ENCODE measurements at regions not wholly inside any gene's neighbourhood (a gene's known extent, or its start where the extent isn't known, plus 50 kb on each side); places are given as distances from the start of the nearest gene placed in this dataset.
"Not testable (repeated sequence)": the region's sequence is repeated elsewhere in the genome, so short reads cannot be mapped to it uniquely, and the experiment has no call there.

DNA sequence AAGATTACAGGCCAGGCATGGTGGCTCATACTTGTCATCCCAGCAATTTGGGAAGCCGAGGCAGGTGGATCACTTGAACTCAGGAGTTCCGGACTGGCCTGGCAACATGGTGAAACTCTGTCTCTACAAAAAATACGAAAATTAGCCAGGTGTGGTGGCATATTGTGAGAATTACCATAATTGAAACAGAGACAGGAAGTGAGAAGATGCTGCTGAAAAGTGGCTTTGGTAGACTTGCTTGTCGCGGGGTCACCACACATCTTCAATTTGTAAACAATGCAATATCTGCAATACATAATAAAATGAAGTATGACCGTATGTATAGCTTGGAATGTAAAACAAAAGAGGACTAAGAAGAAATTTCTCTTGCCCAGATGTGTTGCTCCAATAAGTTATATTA is 490.5 kb downstream of the GABRG2 start:
- Mint-ChIP-seq H3K27me3 (no peaks in the 10 kb centered on the region), H3K4me1 (no peaks in the 10 kb centered on the region), H3K36me3 (ENCODE audit: low read depth) (no peaks in the 10 kb centered on the region), H3K9me3 (ENCODE audit: low read depth) (peaks cover 8% of the 10 kb centered on the region), H3K4me3 (no peak overlapping the region), H3K27ac (no peak overlapping the region)
- intact Hi-C loops (cut with DNase I, micrococcal nuclease): no loop called here
- POLR2A ChIA-PET: no interaction called here
- CTCF ChIA-PET: no interaction called here
- DNase-seq: no peak
- ATAC-seq: no peak

- H3K27ac Mint-ChIP-seq: no peak overlapping the region
- H3K36me3 Mint-ChIP-seq (ENCODE audit: low read depth): no peaks in the 10 kb centered on the region
- no peaks in the 10 kb centered on the region for H3K4me1 Mint-ChIP-seq
- H3K9me3 Mint-ChIP-seq (ENCODE audit: low read depth): peaks cover 6% of the 10 kb centered on the region
- H3K4me3 Mint-ChIP-seq: no peak overlapping the region
- H3K27me3 Mint-ChIP-seq: no peaks in the 10 kb centered on the region
- CTCF ChIA-PET: interaction anchor here (0.6 kb wide), 1 partner anchor 285 kb away, joined by 3 read pairs; no protein-coding TSS in a partner anchor
- ATAC-seq: no peak
- intact Hi-C loops (cut with DNase I, micrococcal nuclease): no loop called here
- no peak for DNase-seq
- POLR2A ChIA-PET: no interaction called here
Observed at GRCh38 chr5:162567644-162568043, 500.1 kb downstream of the GABRG2 start.

DNA sequence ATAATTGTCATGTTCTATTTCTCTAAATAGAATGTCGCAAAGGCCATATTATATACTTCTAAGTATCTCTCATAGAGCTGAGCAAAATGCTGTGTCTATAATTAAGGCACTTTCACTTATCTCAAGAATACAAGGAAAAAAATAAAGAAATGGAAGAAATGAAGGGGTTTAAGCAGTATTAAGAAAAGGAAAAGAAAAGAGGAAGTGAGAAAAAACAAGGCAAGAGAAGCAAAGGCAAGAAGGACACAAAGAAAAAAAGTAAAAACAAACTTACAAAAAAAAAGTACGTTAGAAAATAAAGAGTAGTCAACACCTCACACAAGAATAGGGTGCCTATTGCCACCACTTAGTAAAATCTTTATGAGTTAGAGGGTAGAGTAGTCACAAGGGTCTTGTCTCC is 506.2 kb downstream of the GABRG2 start:
- ATAC-seq (no peak), DNase-seq (no peak)
- intact Hi-C loops (cut with DNase I, micrococcal nuclease): no loop called here
- Mint-ChIP-seq H3K36me3 (ENCODE audit: low read depth) (no peaks in the 10 kb centered on the region), H3K9me3 (ENCODE audit: low read depth) (peaks cover 9% of the 10 kb centered on the region), H3K4me3 (no peak overlapping the region), H3K4me1 (no peaks in the 10 kb centered on the region), H3K27ac (no peak overlapping the region), H3K27me3 (no peaks in the 10 kb centered on the region)
- CTCF ChIA-PET: no interaction called here
- POLR2A ChIA-PET: no interaction called here

DNA sequence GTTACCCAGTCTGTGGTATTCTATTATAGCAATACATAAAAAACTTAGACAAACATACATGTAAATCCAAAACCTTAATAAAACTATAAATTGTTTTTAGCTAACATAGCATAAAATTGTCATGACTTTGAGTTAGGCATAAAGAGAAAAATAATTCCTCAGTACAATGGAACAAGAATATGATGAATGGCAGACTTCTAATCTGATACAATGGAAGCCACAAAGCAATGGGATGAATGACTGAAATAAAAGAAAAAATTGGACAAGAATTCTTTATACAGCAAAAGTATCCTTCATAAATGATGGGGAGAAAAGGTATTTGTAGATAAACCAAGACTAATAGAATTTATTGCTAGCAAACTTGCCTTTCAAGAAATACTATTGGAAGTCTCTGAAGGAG is 524.2 kb downstream of the GABRG2 start:
- H3K4me3 Mint-ChIP-seq: no peak overlapping the region
- peaks cover 2% of the 10 kb centered on the region for H3K9me3 Mint-ChIP-seq (ENCODE audit: low read depth)
- H3K27me3 Mint-ChIP-seq: no peaks in the 10 kb centered on the region
- DNase-seq (no peak), ATAC-seq (no peak)
- H3K4me1 Mint-ChIP-seq: no peaks in the 10 kb centered on the region
- intact Hi-C loops (cut with DNase I, micrococcal nuclease): no loop called here
- no peak overlapping the region for H3K27ac Mint-ChIP-seq
- no peaks in the 10 kb centered on the region for H3K36me3 Mint-ChIP-seq (ENCODE audit: low read depth)
- CTCF ChIA-PET: no interaction called here
- POLR2A ChIA-PET: no interaction called here

- ChIA-PET POLR2A (no interaction called here), CTCF (no interaction called here)
- Mint-ChIP-seq H3K4me1 (no peaks in the 10 kb centered on the region), H3K27me3 (no peaks in the 10 kb centered on the region), H3K9me3 (ENCODE audit: low read depth) (peaks cover 2% of the 10 kb centered on the region), H3K4me3 (no peak overlapping the region), H3K36me3 (ENCODE audit: low read depth) (no peaks in the 10 kb centered on the region), H3K27ac (no peak overlapping the region)
- intact Hi-C loops (cut with DNase I, micrococcal nuclease): no loop called here
- DNase-seq (no peak), ATAC-seq (no peak)
Observed at GRCh38 chr5:162593881-162594280, 526.3 kb downstream of the GABRG2 start.

GRCh38 chr5:162603443-162604070 is 536.0 kb downstream of the GABRG2 start:
- no peaks in the 10 kb centered on the region for H3K27me3 Mint-ChIP-seq
- CTCF ChIA-PET: no interaction called here
- no peak overlapping the region for H3K27ac Mint-ChIP-seq
- DNase-seq (no peak), ATAC-seq (no peak)
- no peaks in the 10 kb centered on the region for H3K4me1 Mint-ChIP-seq
- intact Hi-C loops (cut with DNase I, micrococcal nuclease): no loop called here
- no peak overlapping the region for H3K4me3 Mint-ChIP-seq
- H3K36me3 Mint-ChIP-seq (ENCODE audit: low read depth): no peaks in the 10 kb centered on the region
- POLR2A ChIA-PET: no interaction called here
- peaks cover 7% of the 10 kb centered on the region for H3K9me3 Mint-ChIP-seq (ENCODE audit: low read depth)

DNA sequence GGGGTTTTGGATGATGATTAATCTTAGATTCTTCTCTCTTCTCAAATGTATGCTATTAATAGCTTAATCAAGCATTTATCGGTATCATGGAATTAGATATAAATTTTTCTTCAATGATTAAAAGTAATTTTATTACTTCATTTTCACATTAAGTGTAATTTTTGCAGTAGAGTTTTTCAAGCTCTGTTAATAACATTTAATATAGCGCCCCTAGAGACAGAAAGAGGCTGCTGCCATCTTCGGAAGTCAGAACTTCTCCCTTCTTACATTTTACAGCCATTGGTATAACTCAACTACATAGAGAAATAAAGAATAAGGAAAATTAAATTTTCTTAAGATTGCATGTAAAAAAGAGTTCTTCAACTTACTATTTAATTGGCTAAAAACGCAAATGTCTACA is 540.3 kb downstream of the GABRG2 start:
- POLR2A ChIA-PET: no interaction called here
- CTCF ChIA-PET: no interaction called here
- H3K27me3 Mint-ChIP-seq: no peaks in the 10 kb centered on the region
- DNase-seq (no peak), ATAC-seq (no peak)
- H3K4me1 Mint-ChIP-seq: no peaks in the 10 kb centered on the region
- H3K4me3 Mint-ChIP-seq: no peak overlapping the region
- peaks cover 2% of the 10 kb centered on the region for H3K9me3 Mint-ChIP-seq (ENCODE audit: low read depth)
- intact Hi-C loops (cut with DNase I, micrococcal nuclease): no loop called here
- H3K36me3 Mint-ChIP-seq (ENCODE audit: low read depth): no peaks in the 10 kb centered on the region
- H3K27ac Mint-ChIP-seq: no peak overlapping the region

GRCh38 chr5:162621726-162622263 is 554.2 kb downstream of the GABRG2 start:
- intact Hi-C loops (cut with DNase I, micrococcal nuclease); DNase-seq; POLR2A ChIA-PET; CTCF ChIA-PET; H3K36me3 Mint-ChIP-seq (ENCODE audit: low read depth); H3K4me1 Mint-ChIP-seq; ATAC-seq; H3K27me3 Mint-ChIP-seq; H3K4me3 Mint-ChIP-seq; H3K27ac Mint-ChIP-seq: not testable (repeated sequence)
- H3K9me3 Mint-ChIP-seq (ENCODE audit: low read depth): peaks cover 13% of the 10 kb centered on the region

GRCh38 chr5:162624110-162624509 is 556.5 kb downstream of the GABRG2 start:
- CTCF ChIA-PET: no interaction called here
- Mint-ChIP-seq H3K4me1 (no peaks in the 10 kb centered on the region), H3K4me3 (no peak overlapping the region), H3K9me3 (ENCODE audit: low read depth) (peaks cover 21% of the 10 kb centered on the region), H3K36me3 (ENCODE audit: low read depth) (no peaks in the 10 kb centered on the region), H3K27me3 (no peaks in the 10 kb centered on the region), H3K27ac (no peak overlapping the region)
- intact Hi-C loops (cut with DNase I, micrococcal nuclease): no loop called here
- no peak for ATAC-seq
- DNase-seq: no peak
- POLR2A ChIA-PET: no interaction called here

GRCh38 chr5:162637481-162637880 is 569.9 kb downstream of the GABRG2 start:
- DNase-seq (no peak), ATAC-seq (no peak)
- ChIA-PET POLR2A (no interaction called here), CTCF (no interaction called here)
- Mint-ChIP-seq H3K27me3 (no peaks in the 10 kb centered on the region), H3K9me3 (ENCODE audit: low read depth) (peaks cover 21% of the 10 kb centered on the region), H3K36me3 (ENCODE audit: low read depth) (no peaks in the 10 kb centered on the region), H3K4me1 (no peaks in the 10 kb centered on the region), H3K4me3 (no peak overlapping the region), H3K27ac (no peak overlapping the region)
- intact Hi-C loops (cut with DNase I, micrococcal nuclease): no loop called here

- ATAC-seq: no peak
- CTCF ChIA-PET: no interaction called here
- DNase-seq: no peak
- POLR2A ChIA-PET: no interaction called here
- Mint-ChIP-seq H3K9me3 (ENCODE audit: low read depth) (peaks cover 16% of the 10 kb centered on the region), H3K27ac (no peak overlapping the region), H3K4me3 (no peak overlapping the region), H3K4me1 (no peaks in the 10 kb centered on the region), H3K36me3 (ENCODE audit: low read depth) (no peaks in the 10 kb centered on the region), H3K27me3 (no peaks in the 10 kb centered on the region)
- intact Hi-C loops (cut with DNase I, micrococcal nuclease): no loop called here
Observed at GRCh38 chr5:162638849-162639248, 571.3 kb downstream of the GABRG2 start.

DNA sequence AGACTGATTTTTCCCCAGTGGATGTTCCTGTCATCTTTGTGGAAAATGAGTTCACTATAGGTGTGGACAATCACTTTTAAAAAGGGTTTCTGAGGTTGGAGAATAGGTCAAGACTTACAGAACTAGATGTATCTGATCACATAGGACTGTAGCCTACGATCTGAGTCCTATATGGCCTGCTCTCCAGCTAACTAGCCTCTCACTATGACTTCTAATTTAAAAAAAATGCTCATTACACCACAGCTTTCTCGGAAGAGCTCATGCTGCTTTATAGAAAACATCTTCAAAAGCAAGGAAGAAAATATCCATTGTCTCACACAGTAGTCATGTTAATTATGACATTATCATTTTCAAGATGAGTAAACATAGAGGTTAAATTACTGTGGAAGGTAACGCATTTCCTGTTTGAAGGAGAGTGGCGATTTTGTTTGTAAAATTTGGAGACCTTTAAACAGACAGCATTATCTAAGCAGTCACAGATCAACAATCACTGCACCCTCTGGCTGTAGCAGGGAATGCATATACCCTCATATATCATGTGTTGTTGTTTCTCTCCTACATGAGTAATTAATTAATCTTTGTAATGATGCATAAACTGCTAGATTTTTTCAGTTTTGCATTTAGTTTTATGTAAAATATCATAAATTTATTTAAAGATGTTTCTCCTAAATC is 573.7 kb downstream of the GABRG2 start:
- Mint-ChIP-seq H3K27me3 (no peaks in the 10 kb centered on the region), H3K4me1 (no peaks in the 10 kb centered on the region), H3K4me3 (no peak overlapping the region), H3K9me3 (ENCODE audit: low read depth) (peaks cover 10% of the 10 kb centered on the region), H3K36me3 (ENCODE audit: low read depth) (no peaks in the 10 kb centered on the region), H3K27ac (no peak overlapping the region)
- intact Hi-C loops (cut with DNase I, micrococcal nuclease): no loop called here
- ChIA-PET CTCF (no interaction called here), POLR2A (no interaction called here)
- DNase-seq: no peak
- ATAC-seq: no peak
